Nephron (organoid): ENCODE measurements at regions not wholly inside any gene's neighbourhood (a gene's known extent, or its start where the extent isn't known, plus 50 kb on each side); places are given as distances from the start of the nearest gene placed in this dataset.

Experiments
- H3K27ac Mint-ChIP-seq, 3 experiments: 2 replicates each; pipeline ENCODE4 v1.8.0; 2020; ENCODE audit warnings: mixed read lengths in 3 of 3, mild to moderate bottlenecking in 2 of 3, moderate library complexity in 1 of 3
- H3K27me3 Mint-ChIP-seq: 2 replicates; pipeline ENCODE4 v1.8.0; 2021; ENCODE audit warnings: low read depth, mild to moderate bottlenecking, moderate library complexity, mixed read lengths
- H3K36me3 Mint-ChIP-seq: 2 replicates; pipeline ENCODE4 v1.8.0; 2020; ENCODE audit warnings: low read depth, mixed read lengths
- H3K4me1 Mint-ChIP-seq: 2 replicates; pipeline ENCODE4 v1.8.0; 2020; ENCODE audit warnings: mixed read lengths
- H3K4me3 Mint-ChIP-seq, 3 experiments: 2 replicates each; pipeline ENCODE4 v1.8.0; 2020; ENCODE audit warnings: mild to moderate bottlenecking in 3 of 3, mixed read lengths in 3 of 3, moderate library complexity in 2 of 3
- H3K9me3 Mint-ChIP-seq: 2 replicates; pipeline ENCODE4 v1.8.0; 2020; ENCODE audit warnings: mixed read lengths
- CTCF ChIP-seq, 3 experiments: fragments of 200-600 bp; sonication (generic); IDR thresholded peaks; one replicate each; pipeline ENCODE4 v1.5.0; 2021; ENCODE audit warnings: antibody characterized with exemption in 3 of 3; ENCODE audit not compliant: unreplicated experiment in 3 of 3

- H3K4me3 Mint-ChIP-seq, result no peak overlapping the region
- H3K9me3 Mint-ChIP-seq, result no peaks in the 10 kb centered on the region
- no peak for TF ChIP-seq CTCF (IDR thresholded peaks at IDR 0.05; ENCODE audit: unreplicated experiment in 3 of 3)
- peaks cover 2% of the 10 kb centered on the region for H3K27me3 Mint-ChIP-seq
- peaks cover 55% of the 10 kb centered on the region for H3K4me1 Mint-ChIP-seq
- peak overlapping the region; percentile 51 to 91 (median 69) for H3K27ac Mint-ChIP-seq
- H3K36me3 Mint-ChIP-seq, result no peaks in the 10 kb centered on the region
Observed at GRCh38 chr15:95932141-95932540, 398.4 kb upstream of the NR2F2 start.

GRCh38 chr15:95932676-95933075, 397.8 kb upstream of the NR2F2 start:
- Mint-ChIP-seq H3K36me3 (no peaks in the 10 kb centered on the region), H3K9me3 (no peaks in the 10 kb centered on the region), H3K4me3 (no peak overlapping the region), H3K4me1 (peaks cover 61% of the 10 kb centered on the region), H3K27me3 (no peaks in the 10 kb centered on the region), H3K27ac (peak overlapping the region; percentile 51 to 91 (median 69))
- no peak for TF ChIP-seq CTCF (IDR thresholded peaks at IDR 0.05; ENCODE audit: unreplicated experiment in 3 of 3)

GRCh38 chr15:95935852-95936251, 394.6 kb upstream of the NR2F2 start:
- Mint-ChIP-seq H3K36me3 (no peaks in the 10 kb centered on the region), H3K4me3 (no peak overlapping the region), H3K27ac (peak overlapping the region; percentile 37 to 82 (median 81)), H3K27me3 (no peaks in the 10 kb centered on the region), H3K9me3 (no peaks in the 10 kb centered on the region), H3K4me1 (peaks cover 67% of the 10 kb centered on the region)
- no peak for TF ChIP-seq CTCF (IDR thresholded peaks at IDR 0.05; ENCODE audit: unreplicated experiment in 3 of 3)

GRCh38 chr15:95937128-95937528, 393.4 kb upstream of the NR2F2 start:
- Mint-ChIP-seq H3K4me1 (peaks cover 59% of the 10 kb centered on the region), H3K27ac (peak overlapping the region in 2 of 3 experiments; percentile 69 to 82), H3K4me3 (no peak overlapping the region), H3K9me3 (no peaks in the 10 kb centered on the region), H3K36me3 (no peaks in the 10 kb centered on the region), H3K27me3 (no peaks in the 10 kb centered on the region)
- TF ChIP-seq CTCF (IDR thresholded peaks at IDR 0.05; ENCODE audit: unreplicated experiment in 3 of 3), result no peak

- H3K27me3 Mint-ChIP-seq, result no peaks in the 10 kb centered on the region
- H3K36me3 Mint-ChIP-seq, result no peaks in the 10 kb centered on the region
- peak overlapping the region; percentile 4 to 59 (median 13) for H3K27ac Mint-ChIP-seq
- H3K4me3 Mint-ChIP-seq, result no peak overlapping the region
- no peak for TF ChIP-seq CTCF (IDR thresholded peaks at IDR 0.05; ENCODE audit: unreplicated experiment in 3 of 3)
- no peaks in the 10 kb centered on the region for H3K9me3 Mint-ChIP-seq
- H3K4me1 Mint-ChIP-seq, result peaks cover 71% of the 10 kb centered on the region
Observed at GRCh38 chr15:95940431-95940985, 390.0 kb upstream of the NR2F2 start.

- Mint-ChIP-seq H3K36me3 (no peaks in the 10 kb centered on the region), H3K27ac (peak overlapping the region; percentile 3 to 52 (median 41)), H3K4me3 (no peak overlapping the region), H3K4me1 (peaks cover 55% of the 10 kb centered on the region), H3K9me3 (no peaks in the 10 kb centered on the region), H3K27me3 (peaks cover 2% of the 10 kb centered on the region)
- no peak for TF ChIP-seq CTCF (IDR thresholded peaks at IDR 0.05; ENCODE audit: unreplicated experiment in 3 of 3)
Observed at GRCh38 chr15:95944193-95944592, 386.3 kb upstream of the NR2F2 start.
